Muscle layer of duodenum (tissue), 2 donors: ENCODE measurements at regions not wholly inside any gene's neighbourhood (a gene's known extent, or its start where the extent isn't known, plus 50 kb on each side); places are given as distances from the start of the nearest gene placed in this dataset.

Experiments
- H3K27ac ChIP-seq: one replicate; pipeline ENCODE4 v1.7.0; 2013; ENCODE audit warnings: mild to moderate bottlenecking, low read length
- H3K27me3 ChIP-seq: one replicate; pipeline ENCODE4 v1.7.0; 2013; ENCODE audit warnings: low read depth, mild to moderate bottlenecking, control low read depth, low read length
- H3K36me3 ChIP-seq, 2 donors: one replicate each; pipeline ENCODE4 v1.7.0; 2013; ENCODE audit warnings: low read length in 2 of 2, control low read depth in 1 of 2, mild to moderate bottlenecking in 1 of 2; ENCODE audit not compliant: insufficient read depth in 2 of 2, control insufficient read depth in 1 of 2
- H3K4me1 ChIP-seq, 2 donors: one replicate each; pipeline ENCODE4 v1.7.0; 2013; ENCODE audit warnings: low read length in 2 of 2, mild to moderate bottlenecking in 2 of 2, control low read depth in 1 of 2, moderate library complexity in 1 of 2; ENCODE audit not compliant: insufficient read depth in 2 of 2, control insufficient read depth in 1 of 2
- H3K4me3 ChIP-seq, 2 donors: one replicate each; pipeline ENCODE4 v1.7.0; 2013; ENCODE audit warnings: low read length in 2 of 2, low read depth in 1 of 2, mild to moderate bottlenecking in 1 of 2
- H3K9me3 ChIP-seq, 2 donors: one replicate each; pipeline ENCODE4 v1.7.0; 2013; ENCODE audit warnings: low read length in 2 of 2, control low read depth in 1 of 2, mild to moderate bottlenecking in 1 of 2; ENCODE audit not compliant: control insufficient read depth in 1 of 2
- donor health status: healthy.

DNA sequence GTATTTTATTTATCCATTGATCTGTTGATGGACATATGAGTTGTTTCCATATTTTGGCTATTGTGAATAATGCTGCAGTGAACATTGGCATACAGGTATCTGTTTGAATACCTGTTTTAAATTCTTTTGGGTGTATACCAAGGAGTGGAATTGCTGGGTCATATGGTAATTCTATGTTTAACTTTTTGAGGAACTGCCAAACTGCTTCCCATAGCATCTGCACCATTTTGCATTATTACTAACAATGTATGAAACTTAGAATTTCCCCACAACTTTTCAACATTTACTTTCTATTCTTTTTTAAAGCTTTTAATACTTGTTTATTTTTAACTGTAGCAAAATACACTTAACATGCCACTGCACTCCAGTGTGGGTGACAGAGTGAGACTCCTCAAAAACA, 57.0 kb upstream of the MSN start:
- Histone ChIP-seq H3K4me1 (no peaks in the 10 kb centered on the region), H3K9me3 (no peaks in the 10 kb centered on the region), H3K4me3 (no peak overlapping the region), H3K27me3 (no peaks in the 10 kb centered on the region), H3K27ac (no peak overlapping the region), H3K36me3 (no peaks in the 10 kb centered on the region)

DNA sequence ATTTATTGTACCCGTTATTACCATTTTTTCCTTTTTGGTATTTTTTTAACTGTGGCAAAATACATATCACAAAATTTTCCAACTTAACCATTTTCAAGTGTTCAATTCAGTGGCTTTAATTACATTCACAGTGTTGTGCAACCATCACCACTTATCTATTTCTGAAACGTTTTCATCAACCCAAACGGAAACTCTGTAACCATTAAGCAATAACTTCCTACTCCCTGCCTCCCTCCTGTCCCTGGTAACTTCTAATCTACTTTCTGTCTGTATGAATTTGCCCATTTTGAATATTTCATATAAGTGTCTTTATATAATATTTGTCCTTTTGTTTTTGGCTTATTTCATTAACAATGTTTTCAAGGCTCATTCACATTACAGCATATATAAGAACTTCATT, 57.4 kb upstream of the MSN start:
- H3K4me1 ChIP-seq: no peaks in the 10 kb centered on the region
- H3K9me3 ChIP-seq: no peaks in the 10 kb centered on the region
- no peak overlapping the region for H3K27ac ChIP-seq
- H3K36me3 ChIP-seq: no peaks in the 10 kb centered on the region
- H3K27me3 ChIP-seq: no peaks in the 10 kb centered on the region
- no peak overlapping the region for H3K4me3 ChIP-seq

DNA sequence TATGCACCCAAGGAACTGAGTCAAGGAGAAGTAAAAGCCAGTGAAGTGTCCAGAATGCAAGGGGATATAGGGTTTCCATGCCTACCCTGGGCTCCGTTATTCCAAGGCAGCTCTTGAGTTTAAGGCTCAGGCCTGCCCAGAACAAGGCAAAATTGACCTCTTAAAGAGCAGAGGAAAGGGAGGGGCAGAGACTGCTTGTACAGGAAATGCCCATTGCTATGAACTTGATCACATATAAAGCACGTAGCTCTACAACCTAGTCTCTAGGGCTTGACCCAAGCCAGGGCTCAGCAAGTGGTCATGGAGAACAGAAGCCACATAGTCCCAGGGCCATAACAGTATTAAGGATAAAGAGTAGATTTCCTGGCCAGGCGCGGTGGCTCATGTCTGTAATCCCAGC, 58.2 kb upstream of the MSN start:
- H3K27ac ChIP-seq: no peak overlapping the region
- H3K4me3 ChIP-seq: no peak overlapping the region
- no peaks in the 10 kb centered on the region for H3K27me3 ChIP-seq
- no peaks in the 10 kb centered on the region for H3K9me3 ChIP-seq
- no peaks in the 10 kb centered on the region for H3K4me1 ChIP-seq
- H3K36me3 ChIP-seq: no peaks in the 10 kb centered on the region

DNA sequence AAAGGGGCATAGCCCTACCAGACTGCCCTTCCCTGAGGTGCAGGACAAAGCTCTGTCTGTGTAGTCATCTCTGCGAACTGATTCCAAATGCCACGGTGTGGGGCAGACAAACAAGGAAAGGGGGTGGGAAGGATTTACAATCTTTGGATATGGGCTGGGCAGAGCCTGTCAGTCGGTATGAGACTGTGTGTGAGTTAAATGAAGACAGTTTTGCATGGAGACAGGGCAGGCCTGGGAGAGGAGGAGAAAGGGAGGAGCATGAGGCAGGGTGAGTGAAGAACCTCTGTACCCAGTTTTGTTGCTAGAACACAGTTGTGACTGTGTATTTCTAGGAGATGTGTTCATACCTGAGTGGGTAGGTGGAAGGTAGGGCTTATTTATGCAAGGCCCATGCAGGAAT, 59.4 kb upstream of the MSN start:
- no peak overlapping the region for H3K4me3 ChIP-seq
- no peak overlapping the region for H3K27ac ChIP-seq
- H3K36me3 ChIP-seq: no peaks in the 10 kb centered on the region

DNA sequence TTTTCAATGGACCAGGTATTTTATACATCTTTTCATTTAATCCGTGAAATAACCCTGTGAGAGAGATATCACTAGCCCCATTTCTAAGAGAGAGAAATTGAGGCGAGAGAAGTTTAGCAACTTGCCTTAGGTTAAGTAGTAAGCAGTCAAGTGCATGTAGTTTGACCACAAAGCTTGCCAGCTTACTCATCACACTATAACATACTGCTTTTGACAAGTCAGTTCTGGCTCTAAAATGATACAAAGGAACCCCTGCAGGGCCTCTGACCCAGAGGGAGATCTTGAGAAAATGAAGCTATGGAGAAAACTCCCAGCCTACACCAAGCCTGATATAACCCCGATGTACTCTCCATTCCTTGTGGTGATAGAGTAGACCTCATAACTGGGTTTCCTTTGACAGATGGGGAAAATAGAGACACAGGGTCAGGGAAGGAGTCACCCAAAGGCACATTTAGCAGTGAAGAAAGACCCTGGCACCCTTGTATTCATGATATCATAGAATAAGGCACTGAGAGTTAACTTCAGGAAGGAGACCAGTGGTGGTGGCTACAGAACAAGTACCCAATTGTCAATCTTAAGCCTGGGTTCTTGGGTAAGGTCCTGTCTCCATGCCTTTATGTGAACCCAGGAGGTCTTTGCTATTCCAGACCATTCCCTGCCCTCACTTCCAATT, 60.2 kb upstream of the MSN start:
- Histone ChIP-seq H3K27me3 (no peaks in the 10 kb centered on the region), H3K4me3 (no peak overlapping the region), H3K4me1 (peaks cover 0 to 4% of the 10 kb centered on the region in 2 donors), H3K36me3 (no peaks in the 10 kb centered on the region), H3K27ac (no peak overlapping the region), H3K9me3 (no peaks in the 10 kb centered on the region)

More for the DNA sequence above, 59.4 kb upstream of the MSN start:
- no peaks in the 10 kb centered on the region for H3K4me1 ChIP-seq
- no peaks in the 10 kb centered on the region for H3K9me3 ChIP-seq
- H3K27me3 ChIP-seq: no peaks in the 10 kb centered on the region

DNA sequence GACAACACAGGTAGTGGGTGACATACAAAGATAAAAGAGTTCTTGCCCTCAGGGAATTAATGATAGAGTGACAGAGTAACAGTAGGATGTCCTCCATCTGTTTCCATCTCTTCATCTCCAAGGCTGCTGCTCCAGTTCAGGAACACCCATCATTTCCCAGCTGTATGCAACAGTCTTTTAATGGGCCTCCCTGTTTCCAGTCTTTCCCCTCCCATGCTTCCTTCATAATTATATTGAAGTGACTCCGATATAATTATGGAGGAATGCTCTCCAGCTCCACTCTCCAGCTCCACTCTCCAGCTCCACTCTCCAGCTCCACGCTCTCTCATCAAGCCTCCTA, 65.3 kb upstream of the MSN start:
- Histone ChIP-seq H3K4me3 (no peak overlapping the region), H3K27ac (peak overlapping the region; percentile 71), H3K27me3 (no peaks in the 10 kb centered on the region), H3K4me1 (peaks cover 0 to 10% of the 10 kb centered on the region in 2 donors), H3K36me3 (no peaks in the 10 kb centered on the region), H3K9me3 (no peaks in the 10 kb centered on the region)

DNA sequence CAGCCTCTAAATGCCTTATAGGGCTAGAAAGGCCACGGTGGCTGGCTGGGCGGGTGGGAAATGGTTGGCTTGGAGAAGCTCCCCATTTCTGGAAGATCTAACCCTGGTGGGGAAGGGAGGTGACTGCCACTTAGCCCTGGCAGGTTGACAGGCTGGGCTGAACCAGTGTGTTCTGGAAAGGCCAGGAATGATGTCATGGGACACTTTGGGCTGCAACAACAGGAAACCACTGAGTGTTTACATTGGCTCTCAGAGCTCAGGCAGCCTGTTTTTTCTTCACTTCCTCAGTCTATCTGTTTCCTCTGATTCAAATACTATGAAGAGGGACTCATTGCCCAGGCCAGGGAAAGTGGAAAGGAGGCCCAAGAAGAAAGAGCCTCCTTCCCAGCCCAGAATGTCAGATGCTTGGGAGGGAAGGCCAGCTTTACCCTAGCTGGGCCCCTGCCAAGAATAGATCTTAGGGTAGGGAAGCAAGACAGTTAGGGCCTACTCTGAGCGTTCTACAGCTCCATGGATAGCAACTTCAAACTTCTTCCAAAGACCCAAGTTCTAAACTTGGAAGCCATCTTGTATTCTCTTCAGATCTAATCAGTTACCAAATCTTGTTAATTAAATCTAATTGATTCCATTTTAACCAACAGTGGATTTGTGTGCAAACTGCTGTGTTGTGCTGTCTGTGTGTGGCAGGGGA, 65.8 kb upstream of the MSN start:
- peak overlapping the region; percentile 71 for H3K27ac ChIP-seq
- no peak overlapping the region for H3K4me3 ChIP-seq
- no peaks in the 10 kb centered on the region for H3K36me3 ChIP-seq
- H3K9me3 ChIP-seq: no peaks in the 10 kb centered on the region
- peaks cover 0 to 10% of the 10 kb centered on the region in 2 donors for H3K4me1 ChIP-seq
- H3K27me3 ChIP-seq: no peaks in the 10 kb centered on the region

DNA sequence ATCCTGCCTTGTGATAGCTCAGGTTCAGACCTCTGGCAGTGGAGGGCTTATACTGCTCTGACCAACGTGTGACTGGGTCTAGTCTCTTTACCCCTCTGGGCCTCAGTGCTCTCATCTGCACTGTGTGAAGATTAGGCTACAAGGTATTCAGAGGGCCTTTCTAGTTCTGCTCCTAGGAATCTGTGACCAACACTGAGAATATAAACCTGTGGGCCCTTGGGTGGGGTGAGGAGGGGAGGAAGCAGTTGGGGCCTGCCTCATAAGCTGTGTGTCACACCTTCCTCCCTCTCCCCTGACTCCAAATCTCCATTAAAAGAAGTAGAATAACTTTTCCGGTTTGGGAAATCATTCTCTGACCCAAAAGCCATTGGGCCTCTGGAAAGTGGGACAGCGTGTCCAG, 66.3 kb upstream of the MSN start:
- Histone ChIP-seq H3K4me1 (peaks cover under 1 to 13% of the 10 kb centered on the region in 2 donors), H3K4me3 (no peak overlapping the region), H3K36me3 (no peaks in the 10 kb centered on the region), H3K9me3 (no peaks in the 10 kb centered on the region), H3K27ac (peak overlapping the region; percentile 71), H3K27me3 (no peaks in the 10 kb centered on the region)

DNA sequence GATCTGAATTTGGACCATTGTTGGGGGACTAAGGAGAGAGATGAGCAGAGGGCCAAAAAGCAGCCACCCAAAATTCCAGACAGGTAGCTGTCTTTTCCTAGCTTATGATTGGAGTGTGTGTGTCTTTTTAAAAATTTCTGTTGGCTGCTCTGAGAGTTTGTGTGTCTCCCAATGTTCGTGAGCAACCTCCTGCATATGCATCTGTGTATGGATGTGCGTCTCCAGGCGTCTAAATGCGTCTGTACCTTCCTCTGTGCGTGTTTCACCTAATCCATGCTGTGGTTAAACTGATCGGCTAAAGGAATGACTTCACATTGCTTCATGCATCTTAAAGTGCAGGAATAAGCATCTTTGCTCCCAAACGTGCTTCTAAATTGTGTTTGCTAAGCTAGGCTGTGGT, 65.5 kb upstream of the LAS1L start:
- H3K4me3 ChIP-seq: no peak overlapping the region
- H3K9me3 ChIP-seq: no peaks in the 10 kb centered on the region
- H3K36me3 ChIP-seq: no peaks in the 10 kb centered on the region
- H3K27me3 ChIP-seq: no peaks in the 10 kb centered on the region
- H3K4me1 ChIP-seq: peaks cover 6 to 19% of the 10 kb centered on the region in 2 donors
- H3K27ac ChIP-seq: no peak overlapping the region

DNA sequence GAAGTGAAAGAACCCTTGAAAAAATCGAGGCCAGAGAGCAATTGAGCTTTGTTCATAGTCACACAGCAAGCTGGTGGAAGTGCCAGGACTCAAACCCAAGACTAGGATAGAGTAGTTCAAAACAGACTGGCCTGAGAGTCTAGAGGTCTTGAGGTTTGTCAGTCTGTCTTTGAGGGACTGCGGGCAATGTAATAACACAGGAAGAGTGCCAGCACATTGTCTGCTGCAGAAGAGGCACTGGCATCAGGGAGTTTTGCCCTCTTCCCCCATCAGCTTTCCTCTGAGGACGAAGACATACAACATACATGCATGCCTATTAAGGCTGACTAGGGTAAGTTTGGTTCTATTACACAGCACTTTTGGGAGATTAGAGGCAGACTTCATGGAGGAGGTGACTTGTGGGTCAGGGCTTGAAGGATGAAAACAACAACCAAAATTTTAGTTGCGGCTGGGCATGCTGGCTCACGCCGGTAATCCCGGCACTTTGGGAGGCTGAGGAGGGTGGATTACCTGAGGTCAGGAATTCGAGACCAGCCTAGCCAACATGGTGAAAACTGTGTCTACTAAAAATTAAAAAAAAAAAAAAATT, 64.1 kb upstream of the LAS1L start:
- peaks cover 6 to 19% of the 10 kb centered on the region in 2 donors for H3K4me1 ChIP-seq
- no peaks in the 10 kb centered on the region for H3K9me3 ChIP-seq
- no peaks in the 10 kb centered on the region for H3K36me3 ChIP-seq
- H3K4me3 ChIP-seq: no peak overlapping the region
- peak overlapping the region; percentile 16 for H3K27ac ChIP-seq
- no peaks in the 10 kb centered on the region for H3K27me3 ChIP-seq

DNA sequence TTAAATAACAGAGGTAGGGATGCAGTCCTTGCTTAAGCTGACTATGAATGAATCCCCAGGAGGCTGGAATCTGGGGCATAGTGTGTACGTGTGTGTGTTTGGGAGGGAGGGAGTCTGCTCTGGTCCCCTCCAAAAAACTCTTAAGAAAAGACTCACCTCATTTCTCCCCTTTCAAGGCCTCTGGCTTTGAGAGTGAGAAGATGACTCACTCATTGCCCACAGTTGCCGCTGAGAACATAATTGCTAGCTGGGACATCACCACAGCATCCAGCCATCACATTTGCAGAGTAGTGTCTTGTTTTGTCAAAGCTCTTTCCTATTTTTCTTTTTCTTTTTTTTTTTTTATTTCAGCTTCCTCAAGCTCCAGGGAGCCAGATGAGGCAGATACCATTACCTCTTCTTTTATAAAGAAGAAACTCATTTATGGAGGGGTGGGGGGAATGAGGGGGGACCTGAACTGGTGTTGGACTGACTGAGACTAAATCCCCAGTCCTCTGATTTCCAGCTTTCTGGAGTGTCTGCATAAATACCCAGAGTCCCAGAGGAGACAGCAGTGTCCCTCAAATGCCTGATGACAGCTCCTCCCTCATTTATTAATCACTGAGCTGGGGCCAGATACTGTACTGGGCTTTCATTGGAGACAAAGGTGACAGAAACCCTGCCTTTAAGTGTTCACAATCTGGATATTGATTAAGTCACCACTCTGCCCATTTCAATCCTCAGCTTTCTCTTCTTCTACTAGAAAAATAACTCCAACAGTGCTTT, 61.9 kb upstream of the LAS1L start:
- Histone ChIP-seq H3K27me3 (no peaks in the 10 kb centered on the region), H3K36me3 (no peaks in the 10 kb centered on the region), H3K4me3 (no peak overlapping the region), H3K27ac (peak overlapping the region; percentile 80), H3K9me3 (no peaks in the 10 kb centered on the region), H3K4me1 (peaks cover 6 to 9% of the 10 kb centered on the region in 2 donors)
